Stimulated activated effector memory CD8-positive, alpha-beta T cell treated with anti-CD3 and anti-CD28 coated beads, Interleukin-12 subunit alpha, Interleukin-12 subunit beta, amount 100 ng/mL, for 72 hours (primary cell): ENCODE measurements at regions not wholly inside any gene's neighbourhood (a gene's known extent, or its start where the extent isn't known, plus 50 kb on each side); places are given as distances from the start of the nearest gene placed in this dataset.

ENCODE experiments used
- ATAC-seq: fragments of 150-1000 bp; cut with Tn5 transposase; 2 replicates; pipeline ENCODE4 v1.10.0; 2021
- DNase-seq, 2 donors: peaks; one replicate each; pipeline ENCODE4 v3.0.0; 2021 to 2022; ENCODE audit warnings: low spot score in 2 of 2
- H3K27ac Mint-ChIP-seq: one replicate; pipeline ENCODE4 v1.8.0; 2022; ENCODE audit warnings: mild to moderate bottlenecking, mixed read lengths
- H3K36me3 Mint-ChIP-seq: one replicate; pipeline ENCODE4 v1.8.0; 2022; ENCODE audit warnings: mild to moderate bottlenecking, mixed read lengths
- H3K4me1 Mint-ChIP-seq: one replicate; pipeline ENCODE4 v1.8.0; 2022; ENCODE audit warnings: mixed read lengths
- H3K4me3 Mint-ChIP-seq: one replicate; pipeline ENCODE4 v1.8.0; 2022; ENCODE audit warnings: mild to moderate bottlenecking, mixed read lengths
- H3K9me3 Mint-ChIP-seq: one replicate; pipeline ENCODE4 v1.8.0; 2022; ENCODE audit warnings: mixed read lengths

- Mint-ChIP-seq H3K36me3 (no peaks in the 10 kb centered on the region), H3K4me1 (no peaks in the 10 kb centered on the region), H3K27ac (no peak overlapping the region), H3K9me3 (peaks cover 10% of the 10 kb centered on the region), H3K4me3 (no peak overlapping the region)
- no peak for DNase-seq
- ATAC-seq: no peak
Observed at GRCh38 chr2:66830881-66831280, 396.0 kb downstream of the MEIS1 start.

DNA sequence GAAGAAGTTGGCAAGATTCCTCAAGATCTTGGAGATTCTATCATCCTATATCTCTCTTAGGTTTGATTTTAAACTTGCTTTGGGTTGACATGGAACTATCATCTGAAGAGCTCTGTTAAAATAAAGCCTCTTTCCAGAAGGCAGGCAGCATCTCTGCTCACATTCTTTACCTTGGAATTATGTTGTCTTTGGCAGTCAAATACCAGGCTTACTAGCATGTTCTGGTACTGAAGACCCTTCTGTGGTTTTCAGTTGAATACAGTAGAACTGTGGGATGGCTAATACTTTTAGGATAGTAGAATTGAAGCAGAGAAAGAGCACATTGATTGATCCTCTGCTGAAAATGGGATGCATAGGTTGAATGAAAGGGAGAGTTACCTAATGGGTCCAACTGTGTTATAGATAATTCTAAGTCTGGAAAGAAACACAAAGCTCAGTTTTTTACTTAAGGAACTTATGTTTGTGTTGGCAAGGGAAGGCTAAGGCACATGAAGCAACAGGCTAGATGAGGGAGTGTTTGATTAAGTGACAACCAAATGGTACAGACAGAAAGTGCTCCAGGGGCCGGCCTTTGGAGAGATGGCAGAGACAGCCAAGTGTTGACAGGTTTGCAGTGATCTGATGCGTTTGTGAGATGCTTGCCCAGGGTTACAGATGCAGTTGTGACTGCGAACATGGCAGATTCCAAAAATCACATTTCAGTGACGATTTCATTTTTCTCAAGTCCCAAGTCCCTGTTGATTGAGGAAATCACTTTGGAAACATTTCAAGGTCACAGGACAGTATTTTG, 397.9 kb downstream of the MEIS1 start:
- Mint-ChIP-seq H3K9me3 (peaks cover 15% of the 10 kb centered on the region), H3K4me1 (no peaks in the 10 kb centered on the region), H3K36me3 (no peaks in the 10 kb centered on the region), H3K27ac (no peak overlapping the region), H3K4me3 (no peak overlapping the region)
- DNase-seq: no peak
- no peak for ATAC-seq

GRCh38 chr2:66834859-66835258, 399.9 kb downstream of the MEIS1 start:
- H3K27ac Mint-ChIP-seq: no peak overlapping the region
- no peak overlapping the region for H3K4me3 Mint-ChIP-seq
- no peaks in the 10 kb centered on the region for H3K36me3 Mint-ChIP-seq
- H3K4me1 Mint-ChIP-seq: no peaks in the 10 kb centered on the region
- peaks cover 10% of the 10 kb centered on the region for H3K9me3 Mint-ChIP-seq
- no peak for DNase-seq
- ATAC-seq: no peak

DNA sequence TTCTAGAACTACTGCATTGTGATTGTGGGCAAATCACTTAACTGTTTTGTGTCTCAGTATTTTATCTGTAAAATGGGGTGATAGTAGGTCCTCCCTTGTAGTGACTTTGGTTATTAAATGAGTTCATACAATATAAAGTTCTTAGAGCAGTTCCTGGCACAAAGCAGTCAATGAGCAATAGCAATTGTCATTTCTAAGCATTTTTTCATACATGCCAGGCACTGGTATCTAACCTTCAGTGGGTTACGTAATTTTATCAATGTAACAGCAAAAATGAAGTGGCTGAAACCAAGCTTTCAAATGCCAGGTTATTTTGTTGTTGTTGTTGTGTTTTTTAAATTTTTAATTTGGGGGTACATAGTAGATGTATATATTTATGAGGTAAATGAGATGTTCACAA, 401.9 kb downstream of the MEIS1 start:
- no peak for ATAC-seq

DNA sequence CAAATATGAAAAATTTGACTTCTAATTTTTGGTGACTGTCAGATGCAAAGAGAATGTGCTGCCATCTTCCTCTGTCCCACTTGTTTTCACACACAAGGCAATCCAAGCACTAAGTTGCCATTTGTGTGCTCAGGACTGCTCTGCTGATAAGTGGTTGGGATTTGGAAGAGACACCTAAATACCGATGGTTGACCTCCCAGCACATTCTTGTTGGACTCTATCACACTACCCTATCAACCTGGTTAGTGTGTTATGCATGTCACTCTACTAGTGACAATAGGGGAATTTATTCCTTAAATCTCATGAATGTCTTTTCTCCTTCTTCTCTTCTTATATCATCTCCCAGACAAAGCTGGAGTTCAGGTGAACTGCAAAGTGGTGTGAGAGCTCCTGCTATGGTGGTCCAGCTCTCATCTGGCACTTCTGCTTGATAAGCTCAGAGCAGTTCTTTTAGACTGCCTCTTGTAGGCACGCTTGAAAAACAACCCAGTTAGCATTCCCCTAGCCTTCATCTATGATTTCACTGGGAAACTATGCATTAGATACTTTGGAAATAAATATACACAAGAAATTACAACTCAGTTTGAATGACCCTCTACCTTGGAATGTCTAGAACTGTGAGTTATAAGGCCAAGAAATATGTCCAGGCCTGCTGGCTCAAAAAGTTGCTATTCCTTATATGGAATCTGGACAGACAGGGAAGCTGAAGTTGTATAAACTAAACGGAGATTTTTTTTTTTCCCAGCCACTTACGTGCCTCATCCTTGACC, 404.8 kb downstream of the MEIS1 start:
- Mint-ChIP-seq H3K27ac (no peak overlapping the region), H3K4me1 (no peaks in the 10 kb centered on the region), H3K4me3 (no peak overlapping the region), H3K36me3 (no peaks in the 10 kb centered on the region), H3K9me3 (peaks cover 8% of the 10 kb centered on the region)
- DNase-seq (no peak), ATAC-seq (no peak)

More for the DNA sequence above, 401.9 kb downstream of the MEIS1 start:
- H3K4me3 Mint-ChIP-seq: no peak overlapping the region
- H3K4me1 Mint-ChIP-seq: no peaks in the 10 kb centered on the region
- H3K9me3 Mint-ChIP-seq: peaks cover 5% of the 10 kb centered on the region
- H3K27ac Mint-ChIP-seq: no peak overlapping the region
- DNase-seq: no peak
- H3K36me3 Mint-ChIP-seq: no peaks in the 10 kb centered on the region

DNA sequence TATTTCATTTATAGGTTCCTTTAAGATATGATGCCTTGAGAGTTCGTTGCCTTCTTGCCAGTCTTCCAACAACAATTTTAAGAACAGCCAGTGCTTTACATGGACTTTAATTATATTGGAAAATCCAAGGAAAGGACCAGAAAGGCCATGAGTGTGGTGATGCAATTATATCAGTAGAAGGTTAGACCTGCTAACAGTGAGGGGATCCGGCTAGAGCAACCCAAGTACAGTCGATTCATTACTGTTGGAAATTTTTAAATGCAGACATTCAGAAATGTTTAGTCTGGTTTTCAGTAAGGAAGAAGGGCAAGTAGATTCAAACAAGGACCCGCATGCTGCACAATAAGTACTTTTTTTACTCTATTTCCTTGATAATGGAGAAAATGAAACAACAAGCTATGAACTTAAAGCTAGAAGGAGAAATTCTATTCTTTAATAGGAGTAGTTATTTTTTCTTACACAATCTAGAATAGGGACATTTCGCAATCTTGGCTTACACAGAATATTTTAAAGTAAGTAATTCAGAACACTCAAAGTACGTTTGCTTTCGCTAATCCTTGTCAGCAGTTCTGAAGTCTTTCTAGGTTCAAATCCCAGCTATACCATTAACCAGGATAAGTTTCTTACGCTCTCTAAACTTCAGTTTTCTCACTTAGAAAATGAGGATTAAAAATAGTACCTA, 405.5 kb downstream of the MEIS1 start:
- peaks cover 8% of the 10 kb centered on the region for H3K9me3 Mint-ChIP-seq
- no peaks in the 10 kb centered on the region for H3K36me3 Mint-ChIP-seq
- DNase-seq: no peak
- no peak overlapping the region for H3K4me3 Mint-ChIP-seq
- ATAC-seq: no peak
- H3K4me1 Mint-ChIP-seq: no peaks in the 10 kb centered on the region
- H3K27ac Mint-ChIP-seq: no peak overlapping the region

- H3K4me1 Mint-ChIP-seq: no peaks in the 10 kb centered on the region
- no peak overlapping the region for H3K27ac Mint-ChIP-seq
- ATAC-seq (no peak), DNase-seq (no peak)
- H3K36me3 Mint-ChIP-seq: no peaks in the 10 kb centered on the region
- peaks cover 3% of the 10 kb centered on the region for H3K9me3 Mint-ChIP-seq
- H3K4me3 Mint-ChIP-seq: no peak overlapping the region
Observed at GRCh38 chr2:66843847-66844246, 408.9 kb downstream of the MEIS1 start.

GRCh38 chr2:66845307-66845706, 410.4 kb downstream of the MEIS1 start:
- Mint-ChIP-seq H3K9me3 (peaks cover 3% of the 10 kb centered on the region), H3K27ac (no peak overlapping the region), H3K4me1 (no peaks in the 10 kb centered on the region), H3K36me3 (no peaks in the 10 kb centered on the region), H3K4me3 (no peak overlapping the region)
- no peak for DNase-seq
- no peak for ATAC-seq

- no peak for ATAC-seq
- Mint-ChIP-seq H3K36me3 (no peaks in the 10 kb centered on the region), H3K4me1 (no peaks in the 10 kb centered on the region), H3K9me3 (peaks cover 3% of the 10 kb centered on the region), H3K4me3 (no peak overlapping the region), H3K27ac (no peak overlapping the region)
- no peak for DNase-seq
Observed at GRCh38 chr2:66846887-66847286, 412.0 kb downstream of the MEIS1 start.

DNA sequence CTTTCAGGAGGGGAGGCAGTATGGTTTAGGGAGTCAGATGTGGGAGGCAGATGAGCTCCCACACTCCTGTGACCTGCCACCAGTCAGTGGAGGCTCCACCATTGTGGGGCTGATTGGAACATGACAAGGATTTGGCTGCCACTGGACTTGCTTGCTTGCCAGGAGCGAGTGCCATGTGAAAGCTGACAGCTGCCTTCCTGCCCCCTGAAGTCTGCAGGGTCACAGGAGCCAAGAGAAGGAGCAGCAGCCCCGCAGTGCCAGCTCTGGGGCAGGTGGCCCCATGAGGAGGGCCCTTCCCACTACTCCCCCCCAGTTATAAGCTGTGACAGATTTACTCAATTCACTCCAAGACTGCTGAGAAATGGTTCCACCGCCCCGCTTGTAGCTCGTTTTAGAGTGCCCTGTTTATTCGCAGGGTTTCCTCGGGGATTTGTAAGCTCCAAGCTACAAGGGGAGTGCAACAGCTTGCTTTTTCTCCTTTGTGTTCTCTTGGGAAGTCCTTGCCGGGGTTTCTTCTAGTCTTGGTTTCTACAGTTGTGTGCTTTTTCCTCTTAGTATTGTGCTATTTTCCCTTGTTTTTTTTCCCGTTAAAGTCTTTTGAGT, 414.3 kb downstream of the MEIS1 start:
- no peak for DNase-seq
- ATAC-seq: no peak
- no peaks in the 10 kb centered on the region for H3K36me3 Mint-ChIP-seq
- no peak overlapping the region for H3K4me3 Mint-ChIP-seq
- no peak overlapping the region for H3K27ac Mint-ChIP-seq
- no peaks in the 10 kb centered on the region for H3K4me1 Mint-ChIP-seq
- H3K9me3 Mint-ChIP-seq: no peaks in the 10 kb centered on the region

GRCh38 chr2:66850376-66850775, 415.5 kb downstream of the MEIS1 start:
- Mint-ChIP-seq H3K36me3 (no peaks in the 10 kb centered on the region), H3K4me1 (no peaks in the 10 kb centered on the region), H3K9me3 (no peaks in the 10 kb centered on the region), H3K27ac (no peak overlapping the region), H3K4me3 (no peak overlapping the region)
- DNase-seq (no peak), ATAC-seq (no peak)

- H3K36me3 Mint-ChIP-seq: no peaks in the 10 kb centered on the region
- no peak overlapping the region for H3K27ac Mint-ChIP-seq
- no peaks in the 10 kb centered on the region for H3K4me1 Mint-ChIP-seq
- ATAC-seq (no peak), DNase-seq (no peak)
- H3K9me3 Mint-ChIP-seq: peaks cover 5% of the 10 kb centered on the region
- no peak overlapping the region for H3K4me3 Mint-ChIP-seq
Observed at GRCh38 chr2:66851449-66851872, 416.5 kb downstream of the MEIS1 start.

DNA sequence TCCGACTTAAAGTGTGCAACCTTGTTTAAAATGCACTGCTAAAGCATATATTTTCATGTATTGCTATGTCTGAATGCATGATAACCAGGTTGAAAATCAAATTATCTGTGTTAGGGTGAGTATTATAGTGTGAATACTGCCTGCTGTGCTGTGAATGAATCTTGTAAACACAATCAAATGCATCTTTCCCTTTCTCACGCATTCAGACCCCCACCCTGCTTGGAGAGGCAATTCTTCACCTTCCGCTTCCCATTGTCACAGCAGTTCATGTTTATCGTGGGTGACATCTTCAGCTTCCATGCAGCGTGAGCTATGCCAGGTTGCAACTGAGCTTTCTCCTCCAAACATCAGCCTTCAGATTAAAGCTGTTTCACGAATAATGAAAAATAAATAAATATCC, 418.0 kb downstream of the MEIS1 start:
- DNase-seq: no peak
- Mint-ChIP-seq H3K4me3 (no peak overlapping the region), H3K36me3 (no peaks in the 10 kb centered on the region), H3K4me1 (no peaks in the 10 kb centered on the region), H3K27ac (no peak overlapping the region), H3K9me3 (peaks cover 5% of the 10 kb centered on the region)
- no peak for ATAC-seq

- Mint-ChIP-seq H3K9me3 (peaks cover 5% of the 10 kb centered on the region), H3K4me1 (no peaks in the 10 kb centered on the region), H3K27ac (no peak overlapping the region), H3K4me3 (no peak overlapping the region), H3K36me3 (no peaks in the 10 kb centered on the region)
- no peak for DNase-seq
- ATAC-seq: no peak
Observed at GRCh38 chr2:66853585-66853984, 418.7 kb downstream of the MEIS1 start.

DNA sequence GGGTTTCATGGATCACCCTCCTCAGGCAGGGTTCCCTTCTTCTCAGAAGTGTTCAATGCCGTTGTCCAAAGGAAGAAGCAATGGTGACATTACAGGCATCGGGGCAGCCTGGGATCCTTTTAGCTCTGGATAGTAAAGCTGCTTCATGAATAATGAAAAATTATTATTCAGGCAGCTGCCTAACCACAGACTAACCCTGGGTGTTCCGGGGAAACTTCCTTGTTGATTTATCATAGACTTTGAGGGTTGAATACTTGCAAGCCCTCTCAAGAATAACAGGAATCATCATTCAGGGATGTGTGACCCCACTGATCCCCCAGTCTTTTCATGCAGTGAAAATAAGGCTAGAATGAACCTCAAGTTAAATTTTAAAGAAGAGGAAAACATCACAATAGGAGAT, 419.4 kb downstream of the MEIS1 start:
- peaks cover 5% of the 10 kb centered on the region for H3K9me3 Mint-ChIP-seq
- DNase-seq (no peak), ATAC-seq (no peak)
- no peak overlapping the region for H3K27ac Mint-ChIP-seq
- H3K4me1 Mint-ChIP-seq: no peaks in the 10 kb centered on the region
- H3K4me3 Mint-ChIP-seq: no peak overlapping the region
- no peaks in the 10 kb centered on the region for H3K36me3 Mint-ChIP-seq
